ENCODE measurements at regions not wholly inside any gene's neighbourhood (a gene's known extent, or its start where the extent isn't known, plus 50 kb on each side); places are given as distances from the start of the nearest gene placed in this dataset.

DNA sequence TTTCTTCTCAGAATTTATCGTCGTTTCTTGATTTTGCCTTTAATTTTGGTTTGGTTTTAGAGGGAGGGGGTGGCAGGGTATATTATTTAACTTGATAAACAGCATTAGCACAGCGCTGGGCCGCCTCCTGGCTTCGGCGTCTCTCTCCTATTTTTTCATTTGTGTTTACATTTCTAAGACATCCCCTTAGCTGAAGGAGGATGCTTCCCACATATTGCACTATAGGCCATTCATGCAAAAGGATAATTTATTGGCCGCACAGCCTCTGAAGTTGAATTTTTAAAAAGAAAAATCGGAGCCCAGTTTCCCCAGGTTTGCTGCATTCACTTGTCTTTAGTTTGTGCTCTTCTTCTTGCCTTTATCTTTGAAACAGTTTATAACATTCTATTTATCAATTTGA, 497.4 kb upstream of the ZFHX3 start:
- intact Hi-C loops (cut with micrococcal nuclease; ENCODE audit: unreplicated experiment) (no loop called here), in situ Hi-C loops (cut with HindIII; ENCODE audit: low pct_unique_long_range_greater_than_20kb, low sequenced_read_pairs) (no loop called here)
- ChIA-PET POLR2A (no interaction called here), CTCF (no interaction called here)
- BruUV-seq (replicated peaks) = no TSS peak
- ATAC-seq (no peak), DNase-seq (ENCODE audit: low read depth, low spot score) (no peak)
- TF ChIP-seq SIN3A (IDR thresholded peaks at IDR 0.05; ENCODE audit: borderline replicate concordance, insufficient read depth, low read depth, low read length) (no peak), TCF7L2 (IDR thresholded peaks at IDR 0.05; ENCODE audit: low read depth, low read length) (no peak)
- TF ChIP-seq, protein P1, sequence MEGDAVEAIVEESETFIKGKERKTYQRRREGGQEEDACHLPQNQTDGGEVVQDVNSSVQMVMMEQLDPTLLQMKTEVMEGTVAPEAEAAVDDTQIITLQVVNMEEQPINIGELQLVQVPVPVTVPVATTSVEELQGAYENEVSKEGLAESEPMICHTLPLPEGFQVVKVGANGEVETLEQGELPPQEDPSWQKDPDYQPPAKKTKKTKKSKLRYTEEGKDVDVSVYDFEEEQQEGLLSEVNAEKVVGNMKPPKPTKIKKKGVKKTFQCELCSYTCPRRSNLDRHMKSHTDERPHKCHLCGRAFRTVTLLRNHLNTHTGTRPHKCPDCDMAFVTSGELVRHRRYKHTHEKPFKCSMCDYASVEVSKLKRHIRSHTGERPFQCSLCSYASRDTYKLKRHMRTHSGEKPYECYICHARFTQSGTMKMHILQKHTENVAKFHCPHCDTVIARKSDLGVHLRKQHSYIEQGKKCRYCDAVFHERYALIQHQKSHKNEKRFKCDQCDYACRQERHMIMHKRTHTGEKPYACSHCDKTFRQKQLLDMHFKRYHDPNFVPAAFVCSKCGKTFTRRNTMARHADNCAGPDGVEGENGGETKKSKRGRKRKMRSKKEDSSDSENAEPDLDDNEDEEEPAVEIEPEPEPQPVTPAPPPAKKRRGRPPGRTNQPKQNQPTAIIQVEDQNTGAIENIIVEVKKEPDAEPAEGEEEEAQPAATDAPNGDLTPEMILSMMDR (IDR thresholded peaks at IDR 0.05) = no peak
- H3K4me1 ChIP-seq (ENCODE audit: control insufficient read depth, insufficient read depth, low read length) = no peaks in the 10 kb centered on the region
- H3K9me3 ChIP-seq (ENCODE audit: control insufficient read depth, insufficient read depth, low read depth, low read length) = no peaks in the 10 kb centered on the region
- H3K36me3 ChIP-seq (ENCODE audit: control insufficient read depth, insufficient read depth, low read length) = no peaks in the 10 kb centered on the region
- H3K27ac ChIP-seq (ENCODE audit: low read length) = no peak overlapping the region
- peaks cover 9% of the 10 kb centered on the region for H3K27me3 ChIP-seq (ENCODE audit: control insufficient read depth, insufficient read depth, low read length)
- H3K4me3 ChIP-seq (ENCODE audit: low read depth in 2 of 2, low read length in 2 of 2) = no peak overlapping the region

- ChIA-PET POLR2A (no interaction called here), CTCF (no interaction called here)
- intact Hi-C loops (cut with micrococcal nuclease; ENCODE audit: unreplicated experiment) (no loop called here), in situ Hi-C loops (cut with HindIII; ENCODE audit: low pct_unique_long_range_greater_than_20kb, low sequenced_read_pairs) (no loop called here)
- Histone ChIP-seq H3K27me3 (ENCODE audit: control insufficient read depth, insufficient read depth, low read length) (peaks cover 9% of the 10 kb centered on the region), H3K4me3 (ENCODE audit: low read depth in 2 of 2, low read length in 2 of 2) (no peak overlapping the region), H3K9me3 (ENCODE audit: control insufficient read depth, insufficient read depth, low read depth, low read length) (no peaks in the 10 kb centered on the region), H3K4me1 (ENCODE audit: control insufficient read depth, insufficient read depth, low read length) (no peaks in the 10 kb centered on the region), H3K27ac (ENCODE audit: low read length) (no peak overlapping the region), H3K36me3 (ENCODE audit: control insufficient read depth, insufficient read depth, low read length) (no peaks in the 10 kb centered on the region)
- no TSS peak for BruUV-seq (replicated peaks)
- DNase-seq (ENCODE audit: low read depth, low spot score) = no peak
- ATAC-seq = no peak
- no peak for TF ChIP-seq TCF7L2 (IDR thresholded peaks at IDR 0.05; ENCODE audit: low read depth, low read length)
- no peak for TF ChIP-seq POLR2AphosphoS5 (IDR thresholded peaks at IDR 0.05; ENCODE audit: low read depth, low read length)
- TF ChIP-seq, protein P1 (IDR thresholded peaks at IDR 0.05) = no peak
- TF ChIP-seq, protein P2, sequence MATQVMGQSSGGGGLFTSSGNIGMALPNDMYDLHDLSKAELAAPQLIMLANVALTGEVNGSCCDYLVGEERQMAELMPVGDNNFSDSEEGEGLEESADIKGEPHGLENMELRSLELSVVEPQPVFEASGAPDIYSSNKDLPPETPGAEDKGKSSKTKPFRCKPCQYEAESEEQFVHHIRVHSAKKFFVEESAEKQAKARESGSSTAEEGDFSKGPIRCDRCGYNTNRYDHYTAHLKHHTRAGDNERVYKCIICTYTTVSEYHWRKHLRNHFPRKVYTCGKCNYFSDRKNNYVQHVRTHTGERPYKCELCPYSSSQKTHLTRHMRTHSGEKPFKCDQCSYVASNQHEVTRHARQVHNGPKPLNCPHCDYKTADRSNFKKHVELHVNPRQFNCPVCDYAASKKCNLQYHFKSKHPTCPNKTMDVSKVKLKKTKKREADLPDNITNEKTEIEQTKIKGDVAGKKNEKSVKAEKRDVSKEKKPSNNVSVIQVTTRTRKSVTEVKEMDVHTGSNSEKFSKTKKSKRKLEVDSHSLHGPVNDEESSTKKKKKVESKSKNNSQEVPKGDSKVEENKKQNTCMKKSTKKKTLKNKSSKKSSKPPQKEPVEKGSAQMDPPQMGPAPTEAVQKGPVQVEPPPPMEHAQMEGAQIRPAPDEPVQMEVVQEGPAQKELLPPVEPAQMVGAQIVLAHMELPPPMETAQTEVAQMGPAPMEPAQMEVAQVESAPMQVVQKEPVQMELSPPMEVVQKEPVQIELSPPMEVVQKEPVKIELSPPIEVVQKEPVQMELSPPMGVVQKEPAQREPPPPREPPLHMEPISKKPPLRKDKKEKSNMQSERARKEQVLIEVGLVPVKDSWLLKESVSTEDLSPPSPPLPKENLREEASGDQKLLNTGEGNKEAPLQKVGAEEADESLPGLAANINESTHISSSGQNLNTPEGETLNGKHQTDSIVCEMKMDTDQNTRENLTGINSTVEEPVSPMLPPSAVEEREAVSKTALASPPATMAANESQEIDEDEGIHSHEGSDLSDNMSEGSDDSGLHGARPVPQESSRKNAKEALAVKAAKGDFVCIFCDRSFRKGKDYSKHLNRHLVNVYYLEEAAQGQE (IDR thresholded peaks at IDR 0.05; ENCODE audit: insufficient read depth in 1 of 2, low read depth in 2 of 2, low read length in 1 of 2) = no peak
Measured at GRCh38 chr16:73544826-73545225, 496.9 kb upstream of the ZFHX3 start.

Data from Panc1 (cell line).